ENCODE measurements at regions not wholly inside any gene's neighbourhood (a gene's known extent, or its start where the extent isn't known, plus 50 kb on each side); places are given as distances from the start of the nearest gene placed in this dataset.

DNA sequence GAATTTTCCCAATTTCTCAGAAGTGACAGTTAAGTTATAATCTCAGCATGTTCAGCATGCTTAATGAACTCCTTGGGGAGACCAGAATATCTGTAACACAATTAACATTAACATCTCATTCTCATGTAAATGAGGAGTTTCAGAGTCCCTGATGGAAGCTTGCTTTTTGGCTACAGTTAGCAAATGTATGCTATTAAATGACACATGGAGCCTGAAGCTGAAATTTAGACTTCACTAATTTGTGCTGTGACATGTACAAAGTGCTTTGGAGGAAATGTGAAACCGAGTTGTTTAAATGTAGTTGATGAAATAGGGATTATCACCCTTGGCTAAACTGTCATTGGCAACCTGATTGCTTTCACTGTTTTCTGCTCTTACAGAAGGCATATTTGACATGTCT lies 2265.1 kb upstream of the PCDH20 start:
- intact Hi-C loops (cut with micrococcal nuclease; ENCODE audit: unreplicated experiment), result no loop called here
- ChIA-PET POLR2A (no interaction called here), CTCF (ENCODE audit: low intra/inter-chr PET ratio, low total read pairs) (no interaction called here)
- Histone ChIP-seq H3K9ac (ENCODE audit: insufficient read depth, low read depth, low read length) (no peak overlapping the region), H3K27me3 (ENCODE audit: control insufficient read depth in 1 of 2, insufficient read depth in 2 of 2, low read length in 2 of 2) (no peaks in the 10 kb centered on the region), H4K20me1 (ENCODE audit: insufficient read depth, low read length) (no peaks in the 10 kb centered on the region), H3K27ac (ENCODE audit: extremely low read length, insufficient read depth, low read length) (no peak overlapping the region), H3K36me3 (replicated peaks in 1 of 2; ENCODE audit: control insufficient read depth in 1 of 2, insufficient read depth in 2 of 2, low read length in 2 of 2) (no peaks in the 10 kb centered on the region), H3K9me3 (ENCODE audit: low read length) (no peaks in the 10 kb centered on the region), H3K4me1 (ENCODE audit: insufficient read depth, low read length) (no peaks in the 10 kb centered on the region), H3K4me2 (ENCODE audit: low read depth, low read length) (no peak overlapping the region), H3K79me2 (ENCODE audit: insufficient read depth, low read length) (no peaks in the 10 kb centered on the region), H2AFZ (ENCODE audit: low read length) (no peak overlapping the region), H3K4me3 (replicated peaks in 1 of 3; ENCODE audit: insufficient read depth in 1 of 3, low read depth in 2 of 3, low read length in 3 of 3) (no peak overlapping the region)
- no peak for FAIRE-seq
- in situ Hi-C loops (cut with HindIII; ENCODE audit: extremely low pct_ligation_motif_present, low pct_unique_long_range_greater_than_20kb), result no loop called here
- BruUV-seq (replicated peaks), result no TSS peak
- no peak for ATAC-seq
- no peak for DNase-seq (ENCODE audit: low spot score)
- 0% methylated on average over 1 of the region's 1 CpG for WGBS (ENCODE audit: low lambda C conversion rate)
- TF ChIP-seq, protein P1, sequence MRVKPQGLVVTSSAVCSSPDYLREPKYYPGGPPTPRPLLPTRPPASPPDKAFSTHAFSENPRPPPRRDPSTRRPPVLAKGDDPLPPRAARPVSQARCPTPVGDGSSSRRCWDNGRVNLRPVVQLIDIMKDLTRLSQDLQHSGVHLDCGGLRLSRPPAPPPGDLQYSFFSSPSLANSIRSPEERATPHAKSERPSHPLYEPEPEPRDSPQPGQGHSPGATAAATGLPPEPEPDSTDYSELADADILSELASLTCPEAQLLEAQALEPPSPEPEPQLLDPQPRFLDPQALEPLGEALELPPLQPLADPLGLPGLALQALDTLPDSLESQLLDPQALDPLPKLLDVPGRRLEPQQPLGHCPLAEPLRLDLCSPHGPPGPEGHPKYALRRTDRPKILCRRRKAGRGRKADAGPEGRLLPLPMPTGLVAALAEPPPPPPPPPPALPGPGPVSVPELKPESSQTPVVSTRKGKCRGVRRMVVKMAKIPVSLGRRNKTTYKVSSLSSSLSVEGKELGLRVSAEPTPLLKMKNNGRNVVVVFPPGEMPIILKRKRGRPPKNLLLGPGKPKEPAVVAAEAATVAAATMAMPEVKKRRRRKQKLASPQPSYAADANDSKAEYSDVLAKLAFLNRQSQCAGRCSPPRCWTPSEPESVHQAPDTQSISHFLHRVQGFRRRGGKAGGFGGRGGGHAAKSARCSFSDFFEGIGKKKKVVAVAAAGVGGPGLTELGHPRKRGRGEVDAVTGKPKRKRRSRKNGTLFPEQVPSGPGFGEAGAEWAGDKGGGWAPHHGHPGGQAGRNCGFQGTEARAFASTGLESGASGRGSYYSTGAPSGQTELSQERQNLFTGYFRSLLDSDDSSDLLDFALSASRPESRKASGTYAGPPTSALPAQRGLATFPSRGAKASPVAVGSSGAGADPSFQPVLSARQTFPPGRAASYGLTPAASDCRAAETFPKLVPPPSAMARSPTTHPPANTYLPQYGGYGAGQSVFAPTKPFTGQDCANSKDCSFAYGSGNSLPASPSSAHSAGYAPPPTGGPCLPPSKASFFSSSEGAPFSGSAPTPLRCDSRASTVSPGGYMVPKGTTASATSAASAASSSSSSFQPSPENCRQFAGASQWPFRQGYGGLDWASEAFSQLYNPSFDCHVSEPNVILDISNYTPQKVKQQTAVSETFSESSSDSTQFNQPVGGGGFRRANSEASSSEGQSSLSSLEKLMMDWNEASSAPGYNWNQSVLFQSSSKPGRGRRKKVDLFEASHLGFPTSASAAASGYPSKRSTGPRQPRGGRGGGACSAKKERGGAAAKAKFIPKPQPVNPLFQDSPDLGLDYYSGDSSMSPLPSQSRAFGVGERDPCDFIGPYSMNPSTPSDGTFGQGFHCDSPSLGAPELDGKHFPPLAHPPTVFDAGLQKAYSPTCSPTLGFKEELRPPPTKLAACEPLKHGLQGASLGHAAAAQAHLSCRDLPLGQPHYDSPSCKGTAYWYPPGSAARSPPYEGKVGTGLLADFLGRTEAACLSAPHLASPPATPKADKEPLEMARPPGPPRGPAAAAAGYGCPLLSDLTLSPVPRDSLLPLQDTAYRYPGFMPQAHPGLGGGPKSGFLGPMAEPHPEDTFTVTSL (CRISPR knock-in tag; IDR thresholded peaks at IDR 0.05; ENCODE audit: borderline replicate concordance), result no peak
- TF ChIP-seq PRMT3 (CRISPR knock-in tag; IDR thresholded peaks at IDR 0.05; ENCODE audit: borderline replicate concordance, low read depth) (no peak), SP4 (CRISPR knock-in tag; IDR thresholded peaks at IDR 0.05) (no peak), ZNF383 (CRISPR knock-in tag; IDR thresholded peaks at IDR 0.05; ENCODE audit: borderline replicate concordance) (no peak), ZNF747 (CRISPR knock-in tag; IDR thresholded peaks at IDR 0.05; ENCODE audit: borderline replicate concordance) (no peak), CBX1 (IDR thresholded peaks at IDR 0.05; ENCODE audit: low read depth) (no peak), ZNF343 (CRISPR knock-in tag; IDR thresholded peaks at IDR 0.05) (no peak), ZNF446 (CRISPR knock-in tag; IDR thresholded peaks at IDR 0.05) (no peak), NRL (CRISPR knock-in tag; IDR thresholded peaks at IDR 0.05; ENCODE audit: borderline replicate concordance) (no peak)
- TF ChIP-seq, protein P2, sequence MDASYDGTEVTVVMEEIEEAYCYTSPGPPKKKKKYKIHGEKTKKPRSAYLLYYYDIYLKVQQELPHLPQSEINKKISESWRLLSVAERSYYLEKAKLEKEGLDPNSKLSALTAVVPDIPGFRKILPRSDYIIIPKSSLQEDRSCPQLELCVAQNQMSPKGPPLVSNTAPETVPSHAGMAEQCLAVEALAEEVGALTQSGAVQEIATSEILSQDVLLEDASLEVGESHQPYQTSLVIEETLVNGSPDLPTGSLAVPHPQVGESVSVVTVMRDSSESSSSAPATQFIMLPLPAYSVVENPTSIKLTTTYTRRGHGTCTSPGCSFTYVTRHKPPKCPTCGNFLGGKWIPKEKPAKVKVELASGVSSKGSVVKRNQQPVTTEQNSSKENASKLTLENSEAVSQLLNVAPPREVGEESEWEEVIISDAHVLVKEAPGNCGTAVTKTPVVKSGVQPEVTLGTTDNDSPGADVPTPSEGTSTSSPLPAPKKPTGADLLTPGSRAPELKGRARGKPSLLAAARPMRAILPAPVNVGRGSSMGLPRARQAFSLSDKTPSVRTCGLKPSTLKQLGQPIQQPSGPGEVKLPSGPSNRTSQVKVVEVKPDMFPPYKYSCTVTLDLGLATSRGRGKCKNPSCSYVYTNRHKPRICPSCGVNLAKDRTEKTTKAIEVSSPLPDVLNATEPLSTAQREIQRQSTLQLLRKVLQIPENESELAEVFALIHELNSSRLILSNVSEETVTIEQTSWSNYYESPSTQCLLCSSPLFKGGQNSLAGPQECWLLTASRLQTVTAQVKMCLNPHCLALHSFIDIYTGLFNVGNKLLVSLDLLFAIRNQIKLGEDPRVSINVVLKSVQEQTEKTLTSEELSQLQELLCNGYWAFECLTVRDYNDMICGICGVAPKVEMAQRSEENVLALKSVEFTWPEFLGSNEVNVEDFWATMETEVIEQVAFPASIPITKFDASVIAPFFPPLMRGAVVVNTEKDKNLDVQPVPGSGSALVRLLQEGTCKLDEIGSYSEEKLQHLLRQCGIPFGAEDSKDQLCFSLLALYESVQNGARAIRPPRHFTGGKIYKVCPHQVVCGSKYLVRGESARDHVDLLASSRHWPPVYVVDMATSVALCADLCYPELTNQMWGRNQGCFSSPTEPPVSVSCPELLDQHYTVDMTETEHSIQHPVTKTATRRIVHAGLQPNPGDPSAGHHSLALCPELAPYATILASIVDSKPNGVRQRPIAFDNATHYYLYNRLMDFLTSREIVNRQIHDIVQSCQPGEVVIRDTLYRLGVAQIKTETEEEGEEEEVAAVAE (CRISPR knock-in tag; IDR thresholded peaks at IDR 0.05; ENCODE audit: borderline replicate concordance), result no peak
- TF ChIP-seq, protein P3, sequence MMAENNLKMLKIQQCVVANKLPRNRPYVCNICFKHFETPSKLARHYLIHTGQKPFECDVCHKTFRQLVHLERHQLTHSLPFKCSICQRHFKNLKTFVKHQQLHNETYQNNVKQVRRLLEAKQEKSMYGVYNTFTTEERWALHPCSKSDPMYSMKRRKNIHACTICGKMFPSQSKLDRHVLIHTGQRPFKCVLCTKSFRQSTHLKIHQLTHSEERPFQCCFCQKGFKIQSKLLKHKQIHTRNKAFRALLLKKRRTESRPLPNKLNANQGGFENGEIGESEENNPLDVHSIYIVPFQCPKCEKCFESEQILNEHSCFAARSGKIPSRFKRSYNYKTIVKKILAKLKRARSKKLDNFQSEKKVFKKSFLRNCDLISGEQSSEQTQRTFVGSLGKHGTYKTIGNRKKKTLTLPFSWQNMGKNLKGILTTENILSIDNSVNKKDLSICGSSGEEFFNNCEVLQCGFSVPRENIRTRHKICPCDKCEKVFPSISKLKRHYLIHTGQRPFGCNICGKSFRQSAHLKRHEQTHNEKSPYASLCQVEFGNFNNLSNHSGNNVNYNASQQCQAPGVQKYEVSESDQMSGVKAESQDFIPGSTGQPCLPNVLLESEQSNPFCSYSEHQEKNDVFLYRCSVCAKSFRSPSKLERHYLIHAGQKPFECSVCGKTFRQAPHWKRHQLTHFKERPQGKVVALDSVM (CRISPR knock-in tag; IDR thresholded peaks at IDR 0.05), result no peak
- TF ChIP-seq, protein P4, sequence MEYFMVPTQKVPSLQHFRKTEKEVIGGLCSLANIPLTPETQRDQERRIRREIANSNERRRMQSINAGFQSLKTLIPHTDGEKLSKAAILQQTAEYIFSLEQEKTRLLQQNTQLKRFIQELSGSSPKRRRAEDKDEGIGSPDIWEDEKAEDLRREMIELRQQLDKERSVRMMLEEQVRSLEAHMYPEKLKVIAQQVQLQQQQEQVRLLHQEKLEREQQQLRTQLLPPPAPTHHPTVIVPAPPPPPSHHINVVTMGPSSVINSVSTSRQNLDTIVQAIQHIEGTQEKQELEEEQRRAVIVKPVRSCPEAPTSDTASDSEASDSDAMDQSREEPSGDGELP (IDR thresholded peaks at IDR 0.05; ENCODE audit: borderline replicate concordance, low read depth), result no peak
